HG03095 (cell line): ENCODE measurements at regions not wholly inside any gene's neighbourhood (a gene's known extent, or its start where the extent isn't known, plus 50 kb on each side); places are given as distances from the start of the nearest gene placed in this dataset.
"Not testable (repeated sequence)": the region's sequence is repeated elsewhere in the genome, so short reads cannot be mapped to it uniquely, and the experiment has no call there.

Experiments used
- ATAC-seq: cut with Tn5 transposase; IDR thresholded peaks from one replicate; pipeline ENCODE4 v1.9.1; 2021; ENCODE audit warnings: moderate library complexity; ENCODE audit not compliant: unreplicated experiment

- ATAC-seq: no peak
Measured at GRCh38 chr15:99481951-99482230, 83.9 kb upstream of the MEF2A start.

GRCh38 chr15:99482993-99483392 lies 82.8 kb upstream of the MEF2A start:
- no peak for ATAC-seq

GRCh38 chr15:99485153-99485961 lies 80.4 kb upstream of the MEF2A start:
- no peak for ATAC-seq

GRCh38 chr15:99485992-99486370 lies 79.8 kb upstream of the MEF2A start:
- no peak for ATAC-seq

GRCh38 chr15:99486371-99487336 lies 79.1 kb upstream of the MEF2A start:
- no peak for ATAC-seq

GRCh38 chr15:99487337-99487730 lies 78.5 kb upstream of the MEF2A start:
- ATAC-seq: no peak

GRCh38 chr15:99492275-99492674 lies 73.5 kb upstream of the MEF2A start:
- ATAC-seq: no peak

- no peak for ATAC-seq
Measured at GRCh38 chr15:99492716-99493115, 73.1 kb upstream of the MEF2A start.

- no peak for ATAC-seq
Measured at GRCh38 chr15:99493461-99493860, 72.3 kb upstream of the MEF2A start.

GRCh38 chr15:99494536-99495233 lies 71.1 kb upstream of the MEF2A start:
- ATAC-seq: not testable (repeated sequence)

- no peak for ATAC-seq
Measured at GRCh38 chr15:99495430-99496301, 70.1 kb upstream of the MEF2A start.

- ATAC-seq: no peak
Measured at GRCh38 chr15:99496302-99496629, 69.5 kb upstream of the MEF2A start.

- ATAC-seq: peak; percentile 50
Measured at GRCh38 chr15:99502182-99502581, 63.6 kb upstream of the MEF2A start.

- peak; percentile 4 for ATAC-seq
Measured at GRCh38 chr15:99502661-99503060, 63.1 kb upstream of the MEF2A start.

GRCh38 chr15:99503411-99503810 lies 62.4 kb upstream of the MEF2A start:
- no peak for ATAC-seq

- peak; percentile 37 for ATAC-seq
Measured at GRCh38 chr15:99504071-99504822, 61.5 kb upstream of the MEF2A start.

- peak; percentile 37 for ATAC-seq
Measured at GRCh38 chr15:99504823-99505551, 60.8 kb upstream of the MEF2A start.

- no peak for ATAC-seq
Measured at GRCh38 chr15:99506399-99506798, 59.4 kb upstream of the MEF2A start.

- ATAC-seq: no peak
Measured at GRCh38 chr15:99507016-99507503, 58.7 kb upstream of the MEF2A start.
